Fibroblast of lung (primary cell): ENCODE measurements at regions not wholly inside any gene's neighbourhood (a gene's known extent, or its start where the extent isn't known, plus 50 kb on each side); places are given as distances from the start of the nearest gene placed in this dataset.

Source experiments
- EZH2 ChIP-seq: IDR thresholded peaks from 2 replicates; pipeline ENCODE4 v1.5.1; 2012; ENCODE audit warnings: low read length, control low read depth, mild to moderate bottlenecking; ENCODE audit errors: missing control alignments
- TF ChIP-seq, protein P1 (sequence below), 2 donors: IDR thresholded peaks in 1 of 2; conservative IDR thresholded peaks in 1 of 2; 1 replicate in 1 of 2; 2 replicates in 1 of 2; pipeline ENCODE4 v1.5.1; 2011 to 2012; ENCODE audit warnings: low read length in 2 of 2, control low read depth in 1 of 2, inconsistent platforms in 1 of 2, low read depth in 1 of 2, mild to moderate bottlenecking in 1 of 2

DNA sequence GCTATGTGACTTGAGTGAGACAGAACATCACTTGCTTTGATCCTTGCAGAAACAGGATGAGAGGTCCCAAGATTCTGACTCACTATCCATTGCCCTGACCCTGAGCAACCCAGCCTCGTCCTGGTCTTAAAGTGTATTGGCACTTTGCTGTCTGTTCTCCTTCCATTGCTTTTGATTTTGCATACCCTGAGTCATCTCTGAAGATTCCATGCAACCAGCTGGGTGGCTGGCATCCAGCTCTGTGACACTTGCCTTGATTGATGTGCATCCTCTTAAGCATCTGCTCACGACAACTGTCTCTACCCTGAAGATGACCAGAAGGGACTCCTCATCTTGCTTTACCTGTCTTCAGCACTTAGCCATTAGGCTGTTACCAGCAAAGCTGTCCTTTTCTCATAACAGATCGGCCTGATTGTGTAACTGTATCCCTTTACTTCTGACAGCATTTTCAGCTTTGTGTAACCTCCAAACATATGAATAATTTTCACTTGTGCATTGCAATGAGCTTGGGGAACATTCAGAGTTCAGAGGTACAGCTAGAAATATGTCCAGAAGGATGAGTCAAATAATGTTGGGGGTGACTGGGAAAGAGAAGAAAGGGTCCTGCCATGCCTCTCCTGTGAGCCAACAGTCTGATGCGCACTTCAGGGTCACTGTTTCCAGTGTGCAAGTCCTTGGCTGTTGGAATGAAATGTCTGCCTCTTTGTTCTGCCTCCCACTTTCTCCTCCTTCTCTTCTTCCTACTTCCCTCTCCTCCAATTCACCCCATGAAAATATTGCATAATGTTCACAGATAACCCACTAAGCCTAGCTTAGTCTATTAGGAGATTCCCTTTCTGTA is 249.7 kb upstream of the OSR1 start:
- TF ChIP-seq, protein P1, sequence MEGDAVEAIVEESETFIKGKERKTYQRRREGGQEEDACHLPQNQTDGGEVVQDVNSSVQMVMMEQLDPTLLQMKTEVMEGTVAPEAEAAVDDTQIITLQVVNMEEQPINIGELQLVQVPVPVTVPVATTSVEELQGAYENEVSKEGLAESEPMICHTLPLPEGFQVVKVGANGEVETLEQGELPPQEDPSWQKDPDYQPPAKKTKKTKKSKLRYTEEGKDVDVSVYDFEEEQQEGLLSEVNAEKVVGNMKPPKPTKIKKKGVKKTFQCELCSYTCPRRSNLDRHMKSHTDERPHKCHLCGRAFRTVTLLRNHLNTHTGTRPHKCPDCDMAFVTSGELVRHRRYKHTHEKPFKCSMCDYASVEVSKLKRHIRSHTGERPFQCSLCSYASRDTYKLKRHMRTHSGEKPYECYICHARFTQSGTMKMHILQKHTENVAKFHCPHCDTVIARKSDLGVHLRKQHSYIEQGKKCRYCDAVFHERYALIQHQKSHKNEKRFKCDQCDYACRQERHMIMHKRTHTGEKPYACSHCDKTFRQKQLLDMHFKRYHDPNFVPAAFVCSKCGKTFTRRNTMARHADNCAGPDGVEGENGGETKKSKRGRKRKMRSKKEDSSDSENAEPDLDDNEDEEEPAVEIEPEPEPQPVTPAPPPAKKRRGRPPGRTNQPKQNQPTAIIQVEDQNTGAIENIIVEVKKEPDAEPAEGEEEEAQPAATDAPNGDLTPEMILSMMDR (conservative IDR thresholded peaks at IDR 0.05 in 1 of 2, IDR thresholded peaks at IDR 0.05 in 1 of 2; ENCODE audit: low read depth in 1 of 2, low read length in 2 of 2), result no peak
- no peak for TF ChIP-seq EZH2
